H9 (cell line): ENCODE measurements at regions not wholly inside any gene's neighbourhood (a gene's known extent, or its start where the extent isn't known, plus 50 kb on each side); places are given as distances from the start of the nearest gene placed in this dataset.

Experiments
- DNase-seq: peaks from one replicate; pipeline ENCODE4 v3.0.0-alpha.2; 2017
- H2AFZ ChIP-seq: one replicate; pipeline ENCODE4 v1.6.1; 2013; ENCODE audit warnings: mild to moderate bottlenecking, low read length, control low read depth, moderate library complexity
- H2AK5ac ChIP-seq: 2 replicates; pipeline ENCODE4 v1.6.1; 2013; ENCODE audit warnings: low read length, control low read depth, mixed read lengths; ENCODE audit not compliant: insufficient read length
- H2BK120ac ChIP-seq: one replicate; pipeline ENCODE4 v1.6.1; 2013; ENCODE audit warnings: low read depth, mild to moderate bottlenecking, low read length, control low read depth, inconsistent platforms; ENCODE audit not compliant: poor library complexity, severe bottlenecking
- H2BK12ac ChIP-seq: 2 replicates; pipeline ENCODE4 v1.6.1; 2013; ENCODE audit warnings: low read length, control low read depth, mixed read lengths, low read depth; ENCODE audit not compliant: insufficient read length
- H2BK15ac ChIP-seq: 2 replicates; pipeline ENCODE4 v1.6.1; 2013; ENCODE audit warnings: low read depth, low read length, control low read depth
- H2BK20ac ChIP-seq: one replicate; pipeline ENCODE4 v1.6.1; 2013; ENCODE audit warnings: low read depth, mild to moderate bottlenecking, low read length, control low read depth, inconsistent platforms; ENCODE audit not compliant: poor library complexity, severe bottlenecking
- H2BK5ac ChIP-seq: 2 replicates; pipeline ENCODE4 v1.6.1; 2013; ENCODE audit warnings: low read length, control low read depth, mixed read lengths; ENCODE audit not compliant: insufficient read length
- H3K14ac ChIP-seq: 2 replicates; pipeline ENCODE4 v1.6.1; 2013; ENCODE audit warnings: low read length, control low read depth; ENCODE audit not compliant: insufficient read depth
- H3K18ac ChIP-seq: 2 replicates; pipeline ENCODE4 v1.6.1; 2013; ENCODE audit warnings: low read depth, mild to moderate bottlenecking, mixed read lengths, low read length, control low read depth; ENCODE audit not compliant: insufficient read length
- H3K23ac ChIP-seq: 2 replicates; pipeline ENCODE4 v1.6.1; 2013; ENCODE audit warnings: low read length, control low read depth, mixed read lengths, low read depth; ENCODE audit not compliant: insufficient read length
- H3K23me2 ChIP-seq: 2 replicates; pipeline ENCODE4 v1.6.1; 2013; ENCODE audit warnings: low read depth, mild to moderate bottlenecking, mixed read lengths, low read length, control low read depth; ENCODE audit not compliant: insufficient read length, poor library complexity, severe bottlenecking
- H3K27ac ChIP-seq: 2 replicates; pipeline ENCODE4 v1.5.1; 2013; ENCODE audit warnings: low read length, control low read depth, mixed read lengths, low read depth; ENCODE audit not compliant: insufficient read length
- H3K27me3 ChIP-seq: 2 replicates; pipeline ENCODE4 v1.6.1; 2013; ENCODE audit warnings: low read length, control low read depth, inconsistent platforms; ENCODE audit not compliant: insufficient read depth
- H3K4ac ChIP-seq: 2 replicates; pipeline ENCODE4 v1.6.1; 2013; ENCODE audit warnings: low read depth, mild to moderate bottlenecking, control low read depth, inconsistent platforms, low read length, moderate library complexity
- H3K4me1 ChIP-seq: 2 replicates; pipeline ENCODE4 v1.6.1; 2013; ENCODE audit warnings: low read length, control low read depth, inconsistent platforms; ENCODE audit not compliant: insufficient read depth
- H3K4me2 ChIP-seq: 2 replicates; pipeline ENCODE4 v1.6.1; 2013; ENCODE audit warnings: low read length, control low read depth, mixed read lengths; ENCODE audit not compliant: insufficient read length, insufficient read depth
- H3K56ac ChIP-seq: 2 replicates; pipeline ENCODE4 v1.6.1; 2013; ENCODE audit warnings: low read depth, mild to moderate bottlenecking, mixed read lengths, low read length, control low read depth; ENCODE audit not compliant: insufficient read length
- H3K79me1 ChIP-seq: 2 replicates; pipeline ENCODE4 v1.6.1; 2013; ENCODE audit warnings: low read depth, mild to moderate bottlenecking, moderate library complexity, low read length, control low read depth, inconsistent platforms; ENCODE audit not compliant: insufficient read depth, poor library complexity, severe bottlenecking
- H3K79me2 ChIP-seq: 2 replicates; pipeline ENCODE4 v1.6.1; 2013; ENCODE audit warnings: low read length, control low read depth, inconsistent platforms; ENCODE audit not compliant: insufficient read depth
- H3K9ac ChIP-seq: 2 replicates; pipeline ENCODE4 v1.6.1; 2013; ENCODE audit warnings: low read length, control low read depth, mixed read lengths; ENCODE audit not compliant: insufficient read length; ENCODE audit errors: extremely low read depth
- H3K9me3 ChIP-seq: one replicate; pipeline ENCODE4 v1.6.1; 2013; ENCODE audit warnings: low read depth, low read length, inconsistent platforms; ENCODE audit not compliant: control insufficient read depth
- H3T11ph ChIP-seq: one replicate; pipeline ENCODE4 v1.6.1; 2013; ENCODE audit warnings: mild to moderate bottlenecking, low read length, control low read depth, inconsistent platforms
- H4K20me1 ChIP-seq: one replicate; pipeline ENCODE4 v1.6.1; 2013; ENCODE audit not compliant: control insufficient read depth, insufficient read length, insufficient read depth
- H4K5ac ChIP-seq: 2 replicates; pipeline ENCODE4 v1.6.1; 2013; ENCODE audit warnings: low read depth, mild to moderate bottlenecking, mixed read lengths, low read length, control low read depth; ENCODE audit not compliant: insufficient read length
- H4K8ac ChIP-seq: replicated peaks from 2 replicates; pipeline ENCODE4 v1.6.1; 2013; ENCODE audit warnings: low read length, control low read depth, mixed read lengths, low read depth; ENCODE audit not compliant: insufficient read length
- H4K91ac ChIP-seq: 2 replicates; pipeline ENCODE4 v1.6.1; 2013; ENCODE audit warnings: low read depth, mild to moderate bottlenecking, moderate library complexity, mixed read lengths, low read length, control low read depth; ENCODE audit not compliant: insufficient read length
- H3K27ac Mint-ChIP-seq, 3 experiments: 2 replicates in 2 of 3; 3 replicates in 1 of 3; pipeline ENCODE4 v1.8.0; 2020 to 2021; ENCODE audit warnings: mixed read lengths in 3 of 3, mild to moderate bottlenecking in 1 of 3, moderate library complexity in 1 of 3
- H3K27me3 Mint-ChIP-seq: 2 replicates; pipeline ENCODE4 v1.8.0; 2021; ENCODE audit warnings: low read depth, mild to moderate bottlenecking, moderate library complexity, mixed read lengths
- H3K36me3 Mint-ChIP-seq, 3 experiments: 2 replicates in 2 of 3; 3 replicates in 1 of 3; pipeline ENCODE4 v1.8.0; 2020 to 2021; ENCODE audit warnings: low read depth in 3 of 3, mixed read lengths in 3 of 3; ENCODE audit not compliant: insufficient read depth in 1 of 3
- H3K4me1 Mint-ChIP-seq, 2 experiments: 2 replicates each; pipeline ENCODE4 v1.8.0; 2020; ENCODE audit warnings: mixed read lengths in 2 of 2
- H3K4me3 Mint-ChIP-seq, 2 experiments: 2 replicates in 1 of 2; 3 replicates in 1 of 2; pipeline ENCODE4 v1.8.0; 2020 to 2021; ENCODE audit warnings: mild to moderate bottlenecking in 2 of 2, mixed read lengths in 2 of 2, moderate library complexity in 1 of 2
- H3K9me3 Mint-ChIP-seq, 2 experiments: 2 replicates in 1 of 2; 3 replicates in 1 of 2; pipeline ENCODE4 v1.8.0; 2020; ENCODE audit warnings: mild to moderate bottlenecking in 2 of 2, mixed read lengths in 2 of 2, moderate library complexity in 1 of 2
- CTCF ChIP-seq: fragments of 200-600 bp; sonication (generic); conservative IDR thresholded peaks from 3 replicates; pipeline ENCODE4 v1.8.0; 2021; ENCODE audit warnings: antibody characterized with exemption, mild to moderate bottlenecking
- WGBS: extraction: QIAGEN DNeasy Blood & Tissue Kit; methylation state at CpG from one replicate; pipeline ENCODE4 v1.1.7; 2013; ENCODE audit warnings: missing lambda C conversion rate, low lambda C conversion rate, mixed read lengths; ENCODE audit not compliant: insufficient read length; ENCODE audit errors: extremely low coverage; 5-methylcytosine and 5-hydroxymethylcytosine counted together

GRCh38 chr2:33671198-33671597 lies 72.1 kb upstream of the FAM98A start:
- H3K9me3 Mint-ChIP-seq, result peaks cover 11 to 12% of the 10 kb centered on the region in 2 experiments; a peak in 4 of 5 replicates
- Histone ChIP-seq H2AFZ (no peak overlapping the region), H2BK15ac (no peak overlapping the region), H3K27me3 (no peaks in the 10 kb centered on the region), H4K8ac (no peak overlapping the region), H3K23me2 (no peaks in the 10 kb centered on the region), H4K91ac (no peak overlapping the region), H3K79me1 (no peaks in the 10 kb centered on the region), H3K79me2 (no peaks in the 10 kb centered on the region), H3K4me1 (no peaks in the 10 kb centered on the region), H3K14ac (no peak overlapping the region), H3K9me3 (peaks cover 7% of the 10 kb centered on the region), H2AK5ac (no peak overlapping the region), H2BK120ac (no peak overlapping the region), H3T11ph (no peak overlapping the region), H3K4ac (no peak overlapping the region), H3K9ac (no peak overlapping the region), H2BK12ac (no peak overlapping the region), H3K23ac (no peak overlapping the region), H3K27ac (no peak overlapping the region), H2BK20ac (no peak overlapping the region), H4K20me1 (no peaks in the 10 kb centered on the region), H3K4me2 (no peak overlapping the region), H3K56ac (no peak overlapping the region), H3K18ac (no peak overlapping the region), H4K5ac (no peak overlapping the region), H2BK5ac (no peak overlapping the region)
- no peaks in the 10 kb centered on the region for H3K27me3 Mint-ChIP-seq
- H3K4me3 Mint-ChIP-seq, result no peak overlapping the region
- WGBS, result no CpG with 5 or more reads among the region's 2 CpGs
- H3K36me3 Mint-ChIP-seq, result peaks cover 12 to 15% (median 14%) of the 10 kb centered on the region in 3 experiments
- H3K27ac Mint-ChIP-seq, result no peak overlapping the region
- H3K4me1 Mint-ChIP-seq, result no peaks in the 10 kb centered on the region; a peak in 1 of 4 replicates
- no peak for TF ChIP-seq CTCF
- no peak for DNase-seq
